Neural progenitor cell (in vitro differentiated cells): ENCODE measurements at regions not wholly inside any gene's neighbourhood (a gene's known extent, or its start where the extent isn't known, plus 50 kb on each side); places are given as distances from the start of the nearest gene placed in this dataset.

ENCODE experiments used
- DNase-seq: peaks from one replicate; pipeline ENCODE4 v3.0.0-alpha.2; 2016; ENCODE audit warnings: low spot score
- H2AFZ ChIP-seq: fragments of 200-600 bp; sonication (generic); replicated peaks from 2 replicates; pipeline ENCODE4 v1.6.1; 2016; ENCODE audit warnings: antibody characterized with exemption
- H3F3A ChIP-seq: fragments of 200-600 bp; sonication (generic); 2 replicates; pipeline ENCODE4 v1.6.1; 2016; ENCODE audit warnings: antibody characterized with exemption, low read depth
- H3K27ac ChIP-seq: fragments of 200-600 bp; sonication (generic); 2 replicates; pipeline ENCODE4 v1.5.1; 2016; ENCODE audit warnings: mild to moderate bottlenecking
- H3K27me3 ChIP-seq: fragments of 200-600 bp; sonication (generic); 2 replicates; pipeline ENCODE4 v1.6.1; 2016; ENCODE audit warnings: mild to moderate bottlenecking, moderate library complexity
- H3K36me3 ChIP-seq: fragments of 200-600 bp; sonication (generic); 2 replicates; pipeline ENCODE4 v1.5.1; 2016
- H3K4me1 ChIP-seq: fragments of 200-600 bp; sonication (generic); 2 replicates; pipeline ENCODE4 v1.6.1; 2016; ENCODE audit warnings: mixed run types
- H3K4me2 ChIP-seq: fragments of 200-600 bp; sonication (generic); 2 replicates; pipeline ENCODE4 v1.6.1; 2016
- H3K4me3 ChIP-seq: fragments of 200-600 bp; sonication (generic); 2 replicates; pipeline ENCODE4 v1.5.1; 2016
- H3K79me2 ChIP-seq: fragments of 200-600 bp; sonication (generic); 2 replicates; pipeline ENCODE4 v1.6.1; 2016; ENCODE audit warnings: low read depth
- H3K9ac ChIP-seq: fragments of 200-600 bp; sonication (generic); 2 replicates; pipeline ENCODE4 v1.6.1; 2016
- H3K9me3 ChIP-seq: fragments of 200-600 bp; sonication (generic); 2 replicates; pipeline ENCODE4 v1.5.1; 2016; ENCODE audit warnings: low read depth
- H4K20me1 ChIP-seq: fragments of 200-600 bp; sonication (generic); 2 replicates; pipeline ENCODE4 v1.6.1; 2016; ENCODE audit warnings: low read depth
- H3K27ac Mint-ChIP-seq: 3 replicates; pipeline ENCODE4 v1.8.0; 2021; ENCODE audit warnings: mixed read lengths
- H3K27me3 Mint-ChIP-seq: 2 replicates; pipeline ENCODE4 v1.8.0; 2022; ENCODE audit warnings: low read depth, mild to moderate bottlenecking, inconsistent platforms, moderate library complexity, mixed read lengths; ENCODE audit not compliant: insufficient read depth
- H3K36me3 Mint-ChIP-seq: 3 replicates; pipeline ENCODE4 v1.8.0; 2021; ENCODE audit warnings: mixed read lengths
- H3K4me1 Mint-ChIP-seq: 3 replicates; pipeline ENCODE4 v1.8.0; 2021; ENCODE audit warnings: mixed read lengths
- H3K4me3 Mint-ChIP-seq: 3 replicates; pipeline ENCODE4 v1.8.0; 2021; ENCODE audit warnings: mild to moderate bottlenecking, moderate library complexity, mixed read lengths
- H3K9me3 Mint-ChIP-seq: 3 replicates; pipeline ENCODE4 v1.8.0; 2020; ENCODE audit warnings: mixed read lengths
- EZH2 ChIP-seq: fragments of 200-600 bp; sonication (generic); IDR thresholded peaks from 2 replicates; pipeline ENCODE4 v1.6.1; 2017; ENCODE audit warnings: antibody characterized with exemption, mild to moderate bottlenecking, moderate library complexity
- EZH2phosphoT487 ChIP-seq: fragments of 200-600 bp; sonication (generic); IDR thresholded peaks from 2 replicates; pipeline ENCODE4 v1.6.1; 2017; ENCODE audit warnings: antibody characterized with exemption
- TF ChIP-seq, protein P1 (sequence below): fragments of 200-600 bp; sonication (generic); IDR thresholded peaks from 2 replicates; pipeline ENCODE4 v1.5.1; 2017; ENCODE audit warnings: antibody characterized with exemption, mild to moderate bottlenecking

DNA sequence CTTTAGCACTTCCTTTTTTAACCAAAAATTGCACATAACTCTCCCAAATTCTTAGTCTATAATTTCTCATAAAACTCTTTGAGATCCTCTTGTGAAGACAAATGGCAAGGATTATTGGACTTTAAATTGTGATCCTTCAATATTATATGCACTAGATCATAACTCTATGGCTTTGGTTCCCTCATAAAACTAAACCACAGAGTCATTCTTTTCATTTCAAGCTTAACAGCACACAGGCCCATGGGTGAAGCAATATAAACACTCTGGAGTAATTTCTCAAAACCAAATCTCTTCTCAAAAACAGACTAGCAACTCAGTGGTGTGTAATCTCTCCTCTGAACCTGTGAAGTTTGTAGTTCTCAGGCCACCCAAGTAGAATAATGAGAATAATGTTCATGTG, 171.0 kb upstream of the NECTIN3 start:
- no peak overlapping the region for H3K27ac Mint-ChIP-seq
- peaks cover 4% of the 10 kb centered on the region for H3K27me3 Mint-ChIP-seq
- H3K27ac ChIP-seq = no peak overlapping the region
- no peaks in the 10 kb centered on the region for H4K20me1 ChIP-seq
- H3K79me2 ChIP-seq = peaks cover 10% of the 10 kb centered on the region
- H3K4me3 ChIP-seq = no peak overlapping the region
- no peak overlapping the region for H2AFZ ChIP-seq
- H3K4me1 ChIP-seq = peaks cover 9% of the 10 kb centered on the region
- no peaks in the 10 kb centered on the region for H3F3A ChIP-seq
- no peaks in the 10 kb centered on the region for H3K36me3 Mint-ChIP-seq
- no peak overlapping the region for H3K4me3 Mint-ChIP-seq
- H3K4me2 ChIP-seq = no peak overlapping the region
- no peak overlapping the region for H3K9ac ChIP-seq
- no peaks in the 10 kb centered on the region for H3K9me3 ChIP-seq
- H3K9me3 Mint-ChIP-seq = no peaks in the 10 kb centered on the region
- no peaks in the 10 kb centered on the region for H3K36me3 ChIP-seq
- TF ChIP-seq, protein P1, sequence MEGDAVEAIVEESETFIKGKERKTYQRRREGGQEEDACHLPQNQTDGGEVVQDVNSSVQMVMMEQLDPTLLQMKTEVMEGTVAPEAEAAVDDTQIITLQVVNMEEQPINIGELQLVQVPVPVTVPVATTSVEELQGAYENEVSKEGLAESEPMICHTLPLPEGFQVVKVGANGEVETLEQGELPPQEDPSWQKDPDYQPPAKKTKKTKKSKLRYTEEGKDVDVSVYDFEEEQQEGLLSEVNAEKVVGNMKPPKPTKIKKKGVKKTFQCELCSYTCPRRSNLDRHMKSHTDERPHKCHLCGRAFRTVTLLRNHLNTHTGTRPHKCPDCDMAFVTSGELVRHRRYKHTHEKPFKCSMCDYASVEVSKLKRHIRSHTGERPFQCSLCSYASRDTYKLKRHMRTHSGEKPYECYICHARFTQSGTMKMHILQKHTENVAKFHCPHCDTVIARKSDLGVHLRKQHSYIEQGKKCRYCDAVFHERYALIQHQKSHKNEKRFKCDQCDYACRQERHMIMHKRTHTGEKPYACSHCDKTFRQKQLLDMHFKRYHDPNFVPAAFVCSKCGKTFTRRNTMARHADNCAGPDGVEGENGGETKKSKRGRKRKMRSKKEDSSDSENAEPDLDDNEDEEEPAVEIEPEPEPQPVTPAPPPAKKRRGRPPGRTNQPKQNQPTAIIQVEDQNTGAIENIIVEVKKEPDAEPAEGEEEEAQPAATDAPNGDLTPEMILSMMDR = no peak
- TF ChIP-seq EZH2 (no peak), EZH2phosphoT487 (no peak)
- DNase-seq = no peak
- no peaks in the 10 kb centered on the region for H3K27me3 ChIP-seq
- H3K4me1 Mint-ChIP-seq = peaks cover 5% of the 10 kb centered on the region

DNA sequence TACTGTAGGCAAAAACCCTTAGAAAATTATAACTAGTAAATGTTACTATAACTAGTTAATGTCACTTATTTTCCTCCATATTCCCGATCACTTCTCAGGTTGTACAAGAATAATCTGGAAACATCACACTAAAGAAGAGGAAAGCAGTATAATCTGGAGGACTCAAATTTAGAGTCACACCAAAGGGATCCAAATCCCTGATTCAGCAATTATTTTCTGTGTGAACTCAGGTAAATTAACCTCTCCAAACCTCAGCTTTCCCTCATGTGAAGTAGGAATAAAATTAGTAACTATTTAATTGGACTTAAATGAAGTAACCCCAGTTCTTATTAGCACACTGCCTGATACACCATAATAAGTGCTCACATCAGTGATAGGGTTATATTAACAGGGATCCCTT, 170.1 kb upstream of the NECTIN3 start:
- Histone ChIP-seq H3K36me3 (no peaks in the 10 kb centered on the region), H3K4me1 (peaks cover 9% of the 10 kb centered on the region), H4K20me1 (no peaks in the 10 kb centered on the region), H3K27me3 (no peaks in the 10 kb centered on the region), H3K79me2 (peaks cover 10% of the 10 kb centered on the region), H3K9ac (no peak overlapping the region), H3F3A (no peaks in the 10 kb centered on the region), H3K4me2 (no peak overlapping the region), H2AFZ (no peak overlapping the region), H3K9me3 (no peaks in the 10 kb centered on the region), H3K4me3 (no peak overlapping the region), H3K27ac (no peak overlapping the region)
- Mint-ChIP-seq H3K27me3 (peaks cover 4% of the 10 kb centered on the region), H3K4me1 (peaks cover 5% of the 10 kb centered on the region), H3K27ac (no peak overlapping the region), H3K9me3 (no peaks in the 10 kb centered on the region), H3K36me3 (no peaks in the 10 kb centered on the region), H3K4me3 (no peak overlapping the region)
- TF ChIP-seq EZH2 (no peak), EZH2phosphoT487 (no peak)
- TF ChIP-seq, protein P1 = no peak
- no peak for DNase-seq

DNA sequence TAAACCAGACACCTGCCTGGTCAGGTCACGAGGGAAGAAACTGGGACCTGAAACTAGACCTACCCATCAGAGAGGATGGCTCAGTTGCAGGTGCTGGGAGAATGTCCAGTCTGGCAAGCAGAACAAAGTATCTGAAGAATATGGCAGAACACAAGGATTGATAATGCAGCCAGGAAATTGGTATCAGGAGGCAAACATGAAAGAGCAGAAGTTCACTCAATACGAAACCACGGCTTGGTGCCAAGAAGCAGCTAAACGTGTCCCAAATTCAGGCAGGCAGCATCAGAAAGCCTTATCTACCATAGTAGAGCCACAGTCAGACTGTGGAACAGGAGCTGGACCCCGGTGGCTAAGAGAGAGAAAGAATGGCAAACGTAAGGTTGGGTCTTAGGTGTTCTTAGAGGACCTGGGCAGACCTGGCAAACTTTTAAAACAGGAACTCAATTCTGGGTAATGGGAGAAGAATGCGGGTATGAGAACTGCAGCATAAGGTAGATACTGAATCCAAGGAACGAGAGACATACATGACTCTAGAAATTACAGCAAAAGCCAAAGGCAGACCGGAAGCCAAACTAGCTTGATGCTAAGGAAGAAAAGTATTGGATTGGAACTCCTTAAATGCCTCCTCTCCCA, 169.0 kb upstream of the NECTIN3 start:
- no peak overlapping the region for H3K9ac ChIP-seq
- H3K79me2 ChIP-seq = peaks cover 6% of the 10 kb centered on the region
- Mint-ChIP-seq H3K9me3 (no peaks in the 10 kb centered on the region), H3K27ac (no peak overlapping the region), H3K36me3 (no peaks in the 10 kb centered on the region), H3K27me3 (peaks cover 4% of the 10 kb centered on the region), H3K4me3 (no peak overlapping the region), H3K4me1 (peaks cover 2% of the 10 kb centered on the region)
- H3K9me3 ChIP-seq = no peaks in the 10 kb centered on the region
- no peak overlapping the region for H3K4me3 ChIP-seq
- H3K4me2 ChIP-seq = no peak overlapping the region
- no peak overlapping the region for H3K27ac ChIP-seq
- H3F3A ChIP-seq = no peaks in the 10 kb centered on the region
- peaks cover 9% of the 10 kb centered on the region for H3K4me1 ChIP-seq
- no peak overlapping the region for H2AFZ ChIP-seq
- DNase-seq = no peak
- no peaks in the 10 kb centered on the region for H3K36me3 ChIP-seq
- no peak for TF ChIP-seq EZH2phosphoT487
- TF ChIP-seq EZH2 = no peak
- TF ChIP-seq, protein P1 = no peak
- H4K20me1 ChIP-seq = no peaks in the 10 kb centered on the region
- no peaks in the 10 kb centered on the region for H3K27me3 ChIP-seq
